Panc1 (cell line): ENCODE measurements at regions not wholly inside any gene's neighbourhood (a gene's known extent, or its start where the extent isn't known, plus 50 kb on each side); places are given as distances from the start of the nearest gene placed in this dataset.

Experiments
- POLR2AphosphoS5 ChIP-seq: IDR thresholded peaks from 2 replicates; pipeline ENCODE4 v1.6.1; 2012; ENCODE audit warnings: mild to moderate bottlenecking, low read depth, low read length, moderate library complexity
- SIN3A ChIP-seq: IDR thresholded peaks from 2 replicates; pipeline ENCODE4 v1.6.1; 2012; ENCODE audit warnings: low read depth, mild to moderate bottlenecking, low read length, moderate library complexity, borderline replicate concordance; ENCODE audit not compliant: insufficient read depth
- TCF7L2 ChIP-seq: IDR thresholded peaks from 2 replicates; pipeline ENCODE4 v1.6.1; 2011; ENCODE audit warnings: mild to moderate bottlenecking, low read depth, low read length, inconsistent platforms
- TF ChIP-seq, protein P1 (sequence below): fragments of 450-650 bp; IDR thresholded peaks from 2 replicates; pipeline ENCODE4 v1.5.1; 2017; ENCODE audit warnings: mild to moderate bottlenecking

DNA sequence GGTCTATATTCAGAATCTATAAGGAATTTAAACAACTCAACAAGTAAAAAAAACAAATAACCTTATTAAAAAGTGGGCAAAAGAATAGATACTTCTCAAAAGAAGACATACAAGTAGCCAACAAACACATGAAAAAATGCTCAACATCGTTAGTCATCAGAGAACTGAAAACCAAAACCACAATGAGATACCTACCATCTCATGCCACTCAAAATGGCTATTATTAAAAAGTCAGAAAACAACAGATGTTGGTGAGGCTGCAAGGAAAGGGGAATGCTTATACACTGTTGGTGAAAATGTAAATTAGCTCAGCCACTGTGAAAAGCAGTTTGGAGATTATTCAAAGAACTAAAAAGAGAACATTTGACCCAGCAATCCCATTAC is 201.6 kb downstream of the QDPR start:
- TF ChIP-seq, protein P1, sequence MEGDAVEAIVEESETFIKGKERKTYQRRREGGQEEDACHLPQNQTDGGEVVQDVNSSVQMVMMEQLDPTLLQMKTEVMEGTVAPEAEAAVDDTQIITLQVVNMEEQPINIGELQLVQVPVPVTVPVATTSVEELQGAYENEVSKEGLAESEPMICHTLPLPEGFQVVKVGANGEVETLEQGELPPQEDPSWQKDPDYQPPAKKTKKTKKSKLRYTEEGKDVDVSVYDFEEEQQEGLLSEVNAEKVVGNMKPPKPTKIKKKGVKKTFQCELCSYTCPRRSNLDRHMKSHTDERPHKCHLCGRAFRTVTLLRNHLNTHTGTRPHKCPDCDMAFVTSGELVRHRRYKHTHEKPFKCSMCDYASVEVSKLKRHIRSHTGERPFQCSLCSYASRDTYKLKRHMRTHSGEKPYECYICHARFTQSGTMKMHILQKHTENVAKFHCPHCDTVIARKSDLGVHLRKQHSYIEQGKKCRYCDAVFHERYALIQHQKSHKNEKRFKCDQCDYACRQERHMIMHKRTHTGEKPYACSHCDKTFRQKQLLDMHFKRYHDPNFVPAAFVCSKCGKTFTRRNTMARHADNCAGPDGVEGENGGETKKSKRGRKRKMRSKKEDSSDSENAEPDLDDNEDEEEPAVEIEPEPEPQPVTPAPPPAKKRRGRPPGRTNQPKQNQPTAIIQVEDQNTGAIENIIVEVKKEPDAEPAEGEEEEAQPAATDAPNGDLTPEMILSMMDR: no peak
- TF ChIP-seq TCF7L2 (no peak), SIN3A (no peak), POLR2AphosphoS5 (no peak)
